ENCODE measurements at regions not wholly inside any gene's neighbourhood (a gene's known extent, or its start where the extent isn't known, plus 50 kb on each side); places are given as distances from the start of the nearest gene placed in this dataset.

- no peaks in the 10 kb centered on the region for H3F3A ChIP-seq (replicated peaks; ENCODE audit: insufficient read depth)
- H3K4me2 ChIP-seq, result no peak overlapping the region
- H3K4me3 ChIP-seq (ENCODE audit: low read depth in 2 of 2, low read length in 1 of 2), result no peak overlapping the region
- DNase-seq, result no peak
- no peak overlapping the region for H3K27ac ChIP-seq (ENCODE audit: low read depth in 2 of 2, low read length in 1 of 2)
- H3K9me2 ChIP-seq, result no peaks in the 10 kb centered on the region
- H4K20me1 ChIP-seq (ENCODE audit: insufficient read depth), result no peaks in the 10 kb centered on the region
- POLR2A ChIA-PET, result no interaction called here
- CTCF ChIA-PET, result no interaction called here
- H3K79me2 ChIP-seq (ENCODE audit: insufficient read depth), result no peaks in the 10 kb centered on the region
- H3K36me3 ChIP-seq (replicated peaks in 1 of 2; ENCODE audit: control insufficient read depth in 1 of 2, insufficient read depth in 2 of 2, low read length in 1 of 2), result no peaks in the 10 kb centered on the region
- TF ChIP-seq, protein P1, sequence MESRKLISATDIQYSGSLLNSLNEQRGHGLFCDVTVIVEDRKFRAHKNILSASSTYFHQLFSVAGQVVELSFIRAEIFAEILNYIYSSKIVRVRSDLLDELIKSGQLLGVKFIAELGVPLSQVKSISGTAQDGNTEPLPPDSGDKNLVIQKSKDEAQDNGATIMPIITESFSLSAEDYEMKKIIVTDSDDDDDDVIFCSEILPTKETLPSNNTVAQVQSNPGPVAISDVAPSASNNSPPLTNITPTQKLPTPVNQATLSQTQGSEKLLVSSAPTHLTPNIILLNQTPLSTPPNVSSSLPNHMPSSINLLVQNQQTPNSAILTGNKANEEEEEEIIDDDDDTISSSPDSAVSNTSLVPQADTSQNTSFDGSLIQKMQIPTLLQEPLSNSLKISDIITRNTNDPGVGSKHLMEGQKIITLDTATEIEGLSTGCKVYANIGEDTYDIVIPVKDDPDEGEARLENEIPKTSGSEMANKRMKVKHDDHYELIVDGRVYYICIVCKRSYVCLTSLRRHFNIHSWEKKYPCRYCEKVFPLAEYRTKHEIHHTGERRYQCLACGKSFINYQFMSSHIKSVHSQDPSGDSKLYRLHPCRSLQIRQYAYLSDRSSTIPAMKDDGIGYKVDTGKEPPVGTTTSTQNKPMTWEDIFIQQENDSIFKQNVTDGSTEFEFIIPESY (IDR thresholded peaks at IDR 0.05; ENCODE audit: borderline replicate concordance, low read depth), result no peak
- TF ChIP-seq, protein P2, sequence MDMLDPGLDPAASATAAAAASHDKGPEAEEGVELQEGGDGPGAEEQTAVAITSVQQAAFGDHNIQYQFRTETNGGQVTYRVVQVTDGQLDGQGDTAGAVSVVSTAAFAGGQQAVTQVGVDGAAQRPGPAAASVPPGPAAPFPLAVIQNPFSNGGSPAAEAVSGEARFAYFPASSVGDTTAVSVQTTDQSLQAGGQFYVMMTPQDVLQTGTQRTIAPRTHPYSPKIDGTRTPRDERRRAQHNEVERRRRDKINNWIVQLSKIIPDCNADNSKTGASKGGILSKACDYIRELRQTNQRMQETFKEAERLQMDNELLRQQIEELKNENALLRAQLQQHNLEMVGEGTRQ (IDR thresholded peaks at IDR 0.05; ENCODE audit: borderline replicate concordance, low read depth, low read length), result no peak
- no peak for TF ChIP-seq RCOR1 (IDR thresholded peaks at IDR 0.05; ENCODE audit: low read length)
- TF ChIP-seq GATA2 (CRISPR knock-in tag; IDR thresholded peaks at IDR 0.05), result no peak
- no peak for TF ChIP-seq CHD2 (IDR thresholded peaks at IDR 0.05; ENCODE audit: low read length, partially characterized antibody)
- TF ChIP-seq RXRA (IDR thresholded peaks at IDR 0.05; ENCODE audit: borderline replicate concordance, low read depth), result no peak
- no peak for TF ChIP-seq MXI1 (IDR thresholded peaks at IDR 0.05; ENCODE audit: low read depth, low read length)
- TF ChIP-seq REST (IDR thresholded peaks at IDR 0.05; ENCODE audit: low read depth, low read length), result no peak
- TF ChIP-seq, protein P3, sequence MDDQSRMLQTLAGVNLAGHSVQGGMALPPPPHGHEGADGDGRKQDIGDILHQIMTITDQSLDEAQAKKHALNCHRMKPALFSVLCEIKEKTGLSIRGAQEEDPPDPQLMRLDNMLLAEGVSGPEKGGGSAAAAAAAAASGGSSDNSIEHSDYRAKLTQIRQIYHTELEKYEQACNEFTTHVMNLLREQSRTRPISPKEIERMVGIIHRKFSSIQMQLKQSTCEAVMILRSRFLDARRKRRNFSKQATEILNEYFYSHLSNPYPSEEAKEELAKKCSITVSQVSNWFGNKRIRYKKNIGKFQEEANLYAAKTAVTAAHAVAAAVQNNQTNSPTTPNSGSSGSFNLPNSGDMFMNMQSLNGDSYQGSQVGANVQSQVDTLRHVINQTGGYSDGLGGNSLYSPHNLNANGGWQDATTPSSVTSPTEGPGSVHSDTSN (IDR thresholded peaks at IDR 0.05), result no peak
- no peak for TF ChIP-seq TAF1 (IDR thresholded peaks at IDR 0.05; ENCODE audit: borderline replicate concordance, low read depth, low read length)
- 7% methylated on average over 3 of the region's 3 CpGs for WGBS (ENCODE audit: low lambda C conversion rate)
- no peak overlapping the region for H3K9ac ChIP-seq
- no peak overlapping the region for H2AFZ ChIP-seq (ENCODE audit: low read depth)
- H3K9me3 ChIP-seq, result no peaks in the 10 kb centered on the region
- H3K4me1 ChIP-seq (ENCODE audit: control insufficient read depth in 1 of 2, insufficient read depth in 2 of 2, low read depth in 1 of 2, low read length in 1 of 2), result no peaks in the 10 kb centered on the region
- H3K27me3 ChIP-seq (ENCODE audit: insufficient read depth), result no peaks in the 10 kb centered on the region
Observed at GRCh38 chr4:14581741-14582140, 420.5 kb upstream of the CPEB2 start.

Data from SK-N-SH (cell line).